ENCODE measurements at regions not wholly inside any gene's neighbourhood (a gene's known extent, or its start where the extent isn't known, plus 50 kb on each side); places are given as distances from the start of the nearest gene placed in this dataset.
A peak's percentile ranks its signal among the peaks of the same experiment; 100 is the strongest.

GRCh38 chr6:139894271-139894670 lies 519.8 kb upstream of the CITED2 start:
- Mint-ChIP-seq H3K27me3 (ENCODE audit: unreplicated experiment) (no peaks in the 10 kb centered on the region), H3K36me3 (ENCODE audit: unreplicated experiment) (no peaks in the 10 kb centered on the region), H3K27ac (ENCODE audit: unreplicated experiment) (no peak overlapping the region), H3K4me1 (ENCODE audit: unreplicated experiment) (peaks cover 3% of the 10 kb centered on the region), H3K4me3 (ENCODE audit: unreplicated experiment) (no peak overlapping the region), H3K9me3 (ENCODE audit: unreplicated experiment) (no peaks in the 10 kb centered on the region)
- no peak for TF ChIP-seq CTCF (IDR thresholded peaks at IDR 0.05)
- no peak for DNase-seq (ENCODE audit: extremely low spot score, unreplicated experiment)

- no peak for TF ChIP-seq CTCF (IDR thresholded peaks at IDR 0.05)
Measured at GRCh38 chr6:139891471-139891870, 517.0 kb upstream of the CITED2 start.

GRCh38 chr6:139888681-139889122 lies 514.3 kb upstream of the CITED2 start:
- DNase-seq (ENCODE audit: extremely low spot score, unreplicated experiment) = no peak
- Mint-ChIP-seq H3K27me3 (ENCODE audit: unreplicated experiment) (no peaks in the 10 kb centered on the region), H3K36me3 (ENCODE audit: unreplicated experiment) (no peaks in the 10 kb centered on the region), H3K4me3 (ENCODE audit: unreplicated experiment) (no peak overlapping the region), H3K27ac (ENCODE audit: unreplicated experiment) (peak overlapping the region; percentile 56), H3K4me1 (ENCODE audit: unreplicated experiment) (peaks cover 34% of the 10 kb centered on the region), H3K9me3 (ENCODE audit: unreplicated experiment) (no peaks in the 10 kb centered on the region)
- no peak for TF ChIP-seq CTCF (IDR thresholded peaks at IDR 0.05)

More at GRCh38 chr6:139891471-139891870, 517.0 kb upstream of the CITED2 start:
- H3K36me3 Mint-ChIP-seq (ENCODE audit: unreplicated experiment) = no peaks in the 10 kb centered on the region
- no peaks in the 10 kb centered on the region for H3K9me3 Mint-ChIP-seq (ENCODE audit: unreplicated experiment)
- no peak overlapping the region for H3K27ac Mint-ChIP-seq (ENCODE audit: unreplicated experiment)
- no peak for DNase-seq (ENCODE audit: extremely low spot score, unreplicated experiment)
- no peak overlapping the region for H3K4me3 Mint-ChIP-seq (ENCODE audit: unreplicated experiment)
- no peaks in the 10 kb centered on the region for H3K27me3 Mint-ChIP-seq (ENCODE audit: unreplicated experiment)
- peaks cover 21% of the 10 kb centered on the region for H3K4me1 Mint-ChIP-seq (ENCODE audit: unreplicated experiment)

GRCh38 chr6:139887275-139887674 lies 512.8 kb upstream of the CITED2 start:
- no peak overlapping the region for H3K27ac Mint-ChIP-seq (ENCODE audit: unreplicated experiment)
- H3K27me3 Mint-ChIP-seq (ENCODE audit: unreplicated experiment) = no peaks in the 10 kb centered on the region
- H3K4me3 Mint-ChIP-seq (ENCODE audit: unreplicated experiment) = no peak overlapping the region
- H3K4me1 Mint-ChIP-seq (ENCODE audit: unreplicated experiment) = peaks cover 47% of the 10 kb centered on the region
- TF ChIP-seq CTCF (IDR thresholded peaks at IDR 0.05) = no peak
- H3K36me3 Mint-ChIP-seq (ENCODE audit: unreplicated experiment) = no peaks in the 10 kb centered on the region
- H3K9me3 Mint-ChIP-seq (ENCODE audit: unreplicated experiment) = no peaks in the 10 kb centered on the region
- DNase-seq (ENCODE audit: extremely low spot score, unreplicated experiment) = no peak

- Mint-ChIP-seq H3K27ac (ENCODE audit: unreplicated experiment) (peak overlapping the region; percentile 13), H3K4me1 (ENCODE audit: unreplicated experiment) (peaks cover 56% of the 10 kb centered on the region), H3K9me3 (ENCODE audit: unreplicated experiment) (no peaks in the 10 kb centered on the region), H3K36me3 (ENCODE audit: unreplicated experiment) (no peaks in the 10 kb centered on the region), H3K4me3 (ENCODE audit: unreplicated experiment) (no peak overlapping the region), H3K27me3 (ENCODE audit: unreplicated experiment) (no peaks in the 10 kb centered on the region)
- no peak for TF ChIP-seq CTCF (IDR thresholded peaks at IDR 0.05)
- DNase-seq (ENCODE audit: extremely low spot score, unreplicated experiment) = no peak
Measured at GRCh38 chr6:139886396-139886795, 511.9 kb upstream of the CITED2 start.

All from osteocyte (in vitro differentiated cells).